ENCODE measurements at regions not wholly inside any gene's neighbourhood (a gene's known extent, or its start where the extent isn't known, plus 50 kb on each side); places are given as distances from the start of the nearest gene placed in this dataset.

DNA sequence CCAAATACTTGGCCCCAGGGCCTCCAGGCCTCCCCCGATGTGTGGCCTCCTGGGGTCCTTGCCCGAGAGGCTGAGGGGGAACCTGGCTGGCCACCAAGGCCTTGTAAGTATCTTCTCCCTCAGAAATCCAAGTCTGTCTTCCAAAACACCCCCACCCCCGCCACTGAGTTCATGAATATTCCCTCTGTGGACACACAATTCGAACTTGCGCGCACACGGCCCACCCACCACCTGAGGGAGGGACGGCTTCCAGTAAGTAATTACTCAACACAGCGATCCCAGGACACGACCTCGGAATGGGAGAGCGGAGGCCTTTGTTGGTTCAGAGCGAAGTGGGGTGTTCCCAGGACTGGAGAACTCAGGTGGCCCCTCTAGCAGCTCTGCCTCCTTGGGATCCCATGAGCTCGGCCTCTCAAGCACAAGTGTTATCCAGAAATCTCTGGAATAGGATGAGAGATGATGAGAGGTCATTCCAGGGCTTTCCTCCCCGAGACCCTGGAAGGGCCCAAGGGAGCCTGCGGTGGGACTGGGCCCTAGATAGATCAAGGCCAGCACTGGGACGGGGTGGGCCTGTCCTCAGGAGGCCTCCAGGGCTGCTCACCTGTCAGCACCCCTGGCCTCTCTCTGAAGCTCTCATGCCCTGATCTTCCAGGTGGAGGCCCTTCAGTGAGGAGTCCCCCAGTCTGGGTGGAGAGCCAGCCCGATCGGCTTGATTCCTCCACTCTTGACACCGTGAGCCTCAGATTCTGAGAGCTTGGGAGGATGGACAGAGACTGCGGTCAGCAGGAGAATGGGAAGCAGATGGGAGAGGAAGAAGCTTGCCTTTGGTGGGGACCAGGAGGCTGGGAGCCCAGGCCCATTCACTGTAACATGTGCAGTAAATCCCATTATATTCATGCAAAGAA, 219.0 kb upstream of the RTL1 start:
- Histone ChIP-seq H3K4me3 (replicated peaks in 1 of 3; ENCODE audit: insufficient read depth in 1 of 3, low read depth in 2 of 3, low read length in 3 of 3) (no peak overlapping the region), H3K9ac (ENCODE audit: insufficient read depth, low read depth, low read length) (no peak overlapping the region), H3K27me3 (ENCODE audit: control insufficient read depth in 1 of 2, insufficient read depth in 2 of 2, low read length in 2 of 2) (peaks cover 7 to 56% of the 10 kb centered on the region in 2 experiments), H2AFZ (ENCODE audit: low read length) (no peak overlapping the region), H3K9me3 (ENCODE audit: low read length) (no peaks in the 10 kb centered on the region), H3K27ac (ENCODE audit: extremely low read length, insufficient read depth, low read length) (no peak overlapping the region), H4K20me1 (ENCODE audit: insufficient read depth, low read length) (no peaks in the 10 kb centered on the region), H3K79me2 (ENCODE audit: insufficient read depth, low read length) (no peaks in the 10 kb centered on the region), H3K4me1 (ENCODE audit: insufficient read depth, low read length) (no peaks in the 10 kb centered on the region), H3K36me3 (replicated peaks in 1 of 2; ENCODE audit: control insufficient read depth in 1 of 2, insufficient read depth in 2 of 2, low read length in 2 of 2) (no peaks in the 10 kb centered on the region), H3K4me2 (ENCODE audit: low read depth, low read length) (no peak overlapping the region)
- ATAC-seq (no peak), DNase-seq (ENCODE audit: low spot score) (no peak), FAIRE-seq (no peak)
- POLR2A ChIA-PET: no interaction called here
- BruUV-seq (replicated peaks): no TSS peak
- 30% methylated on average over 20 of the region's 21 CpGs for WGBS (ENCODE audit: low lambda C conversion rate)
- intact Hi-C loops (cut with micrococcal nuclease; ENCODE audit: unreplicated experiment) (no loop called here), in situ Hi-C loops (cut with HindIII; ENCODE audit: extremely low pct_ligation_motif_present, low pct_unique_long_range_greater_than_20kb) (no loop called here)
- CTCF ChIA-PET (ENCODE audit: low intra/inter-chr PET ratio, low total read pairs): no interaction called here
- TF ChIP-seq, protein P1, sequence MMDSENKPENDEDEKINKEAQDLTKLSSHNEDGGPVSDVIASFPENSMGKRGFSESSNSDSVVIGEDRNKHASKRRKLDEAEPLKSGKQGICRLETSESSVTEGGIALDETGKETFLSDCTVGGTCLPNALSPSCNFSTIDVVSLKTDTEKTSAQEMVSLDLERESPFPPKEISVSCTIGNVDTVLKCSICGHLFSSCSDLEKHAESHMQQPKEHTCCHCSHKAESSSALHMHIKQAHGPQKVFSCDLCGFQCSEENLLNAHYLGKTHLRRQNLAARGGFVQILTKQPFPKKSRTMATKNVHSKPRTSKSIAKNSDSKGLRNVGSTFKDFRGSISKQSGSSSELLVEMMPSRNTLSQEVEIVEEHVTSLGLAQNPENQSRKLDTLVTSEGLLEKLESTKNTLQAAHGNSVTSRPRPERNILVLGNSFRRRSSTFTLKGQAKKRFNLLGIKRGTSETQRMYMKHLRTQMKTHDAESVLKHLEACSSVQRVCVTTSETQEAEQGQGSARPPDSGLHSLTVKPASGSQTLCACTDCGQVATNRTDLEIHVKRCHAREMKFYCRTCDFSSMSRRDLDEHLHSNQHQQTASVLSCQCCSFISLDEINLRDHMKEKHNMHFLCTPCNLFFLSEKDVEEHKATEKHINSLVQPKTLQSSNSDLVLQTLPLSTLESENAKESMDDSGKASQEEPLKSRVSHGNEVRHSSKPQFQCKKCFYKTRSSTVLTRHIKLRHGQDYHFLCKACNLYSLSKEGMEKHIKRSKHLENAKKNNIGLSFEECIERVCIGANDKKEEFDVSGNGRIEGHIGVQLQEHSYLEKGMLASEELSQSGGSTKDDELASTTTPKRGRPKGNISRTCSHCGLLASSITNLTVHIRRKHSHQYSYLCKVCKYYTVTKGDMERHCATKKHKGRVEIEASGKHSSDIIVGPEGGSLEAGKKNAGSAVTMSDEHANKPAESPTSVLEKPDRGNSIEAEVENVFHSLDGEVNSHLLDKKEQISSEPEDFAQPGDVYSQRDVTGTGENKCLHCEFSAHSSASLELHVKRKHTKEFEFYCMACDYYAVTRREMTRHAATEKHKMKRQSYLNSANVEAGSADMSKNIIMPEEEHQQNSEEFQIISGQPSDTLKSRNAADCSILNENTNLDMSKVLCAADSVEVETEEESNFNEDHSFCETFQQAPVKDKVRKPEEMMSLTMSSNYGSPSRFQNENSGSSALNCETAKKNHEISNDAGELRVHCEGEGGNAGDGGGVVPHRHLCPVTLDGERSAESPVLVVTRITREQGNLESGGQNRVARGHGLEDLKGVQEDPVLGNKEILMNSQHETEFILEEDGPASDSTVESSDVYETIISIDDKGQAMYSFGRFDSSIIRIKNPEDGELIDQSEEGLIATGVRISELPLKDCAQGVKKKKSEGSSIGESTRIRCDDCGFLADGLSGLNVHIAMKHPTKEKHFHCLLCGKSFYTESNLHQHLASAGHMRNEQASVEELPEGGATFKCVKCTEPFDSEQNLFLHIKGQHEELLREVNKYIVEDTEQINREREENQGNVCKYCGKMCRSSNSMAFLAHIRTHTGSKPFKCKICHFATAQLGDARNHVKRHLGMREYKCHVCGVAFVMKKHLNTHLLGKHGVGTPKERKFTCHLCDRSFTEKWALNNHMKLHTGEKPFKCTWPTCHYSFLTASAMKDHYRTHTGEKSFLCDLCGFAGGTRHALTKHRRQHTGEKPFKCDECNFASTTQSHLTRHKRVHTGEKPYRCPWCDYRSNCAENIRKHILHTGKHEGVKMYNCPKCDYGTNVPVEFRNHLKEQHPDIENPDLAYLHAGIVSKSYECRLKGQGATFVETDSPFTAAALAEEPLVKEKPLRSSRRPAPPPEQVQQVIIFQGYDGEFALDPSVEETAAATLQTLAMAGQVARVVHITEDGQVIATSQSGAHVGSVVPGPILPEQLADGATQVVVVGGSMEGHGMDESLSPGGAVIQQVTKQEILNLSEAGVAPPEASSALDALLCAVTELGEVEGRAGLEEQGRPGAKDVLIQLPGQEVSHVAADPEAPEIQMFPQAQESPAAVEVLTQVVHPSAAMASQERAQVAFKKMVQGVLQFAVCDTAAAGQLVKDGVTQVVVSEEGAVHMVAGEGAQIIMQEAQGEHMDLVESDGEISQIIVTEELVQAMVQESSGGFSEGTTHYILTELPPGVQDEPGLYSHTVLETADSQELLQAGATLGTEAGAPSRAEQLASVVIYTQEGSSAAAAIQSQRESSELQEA (CRISPR knock-in tag; IDR thresholded peaks at IDR 0.05; ENCODE audit: not compliant biosample characterization): no peak
- no peak for TF ChIP-seq ZNF788 (CRISPR knock-in tag; IDR thresholded peaks at IDR 0.05; ENCODE audit: borderline replicate concordance)
- TF ChIP-seq ATF7 (IDR thresholded peaks at IDR 0.05): no peak
- no peak for TF ChIP-seq ATF7 (CRISPR knock-in tag; IDR thresholded peaks at IDR 0.05)
- no peak for TF ChIP-seq ZNF773 (CRISPR knock-in tag; IDR thresholded peaks at IDR 0.05; ENCODE audit: borderline replicate concordance)
- no peak for TF ChIP-seq MXD4 (CRISPR knock-in tag; IDR thresholded peaks at IDR 0.05)
